HCT116 (cell line): ENCODE measurements at regions not wholly inside any gene's neighbourhood (a gene's known extent, or its start where the extent isn't known, plus 50 kb on each side); places are given as distances from the start of the nearest gene placed in this dataset.
"Not testable (repeated sequence)": the region's sequence is repeated elsewhere in the genome, so short reads cannot be mapped to it uniquely, and the experiment has no call there.

Experiments used
- ATAC-seq: fragments of 200-7000 bp; cut with Tn5 transposase; 2 replicates; pipeline ENCODE4 v1.9.1; 2020; ENCODE audit warnings: mild to moderate bottlenecking, moderate library complexity
- BruUV-seq: library from RNA; stranded (reverse); fragments of 400-500 nt; replicated peaks from 2 replicates; lab custom pipeline; 2021; lab: Mats Ljungman, UMichigan
- CTCF ChIA-PET: fragments of 300-600 bp; sonication (Branson Sonifier 250); formaldehyde crosslinking; loops from one replicate; lab custom pipeline; 2021; ENCODE audit warnings: antibody characterized with exemption; lab: Charles Lee
- POLR2A ChIA-PET: fragments of 300-600, 350-600 bp; sonication (Branson Sonifier 250); formaldehyde crosslinking; loops from one replicate; lab custom pipeline; 2021; ENCODE audit warnings: antibody characterized with exemption; lab: Charles Lee
- RAD21 ChIA-PET, 2 experiments: fragments of 300-600 bp; sonication (Branson Sonifier 250); formaldehyde crosslinking; loops; one replicate each; lab custom pipeline; 2023; ENCODE audit warnings: low total read pairs in 2 of 2; ENCODE audit not compliant: uncharacterized antibody in 2 of 2, unreplicated experiment in 2 of 2, low non-redundant PET in 1 of 2; lab: Charles Lee
- DNase-seq: peaks from one replicate; pipeline ENCODE4 v3.0.0-alpha.2; 2010; ENCODE audit warnings: low read depth, low spot score
- H2AFZ ChIP-seq: fragments of 200-600 bp; shearing (Covaris generic), sonication (generic); 2 replicates; pipeline ENCODE4 v1.6.1; 2017; ENCODE audit warnings: low read depth, mixed run types, mixed read lengths, antibody characterized with exemption, low read length; ENCODE audit not compliant: poor library complexity, severe bottlenecking
- H3K27ac ChIP-seq: 2 replicates; pipeline ENCODE4 v1.5.1; 2012; ENCODE audit warnings: low read depth, low read length
- H3K27me3 ChIP-seq: fragments of 200-600 bp; sonication (generic); 2 replicates; pipeline ENCODE4 v1.6.1; 2016; ENCODE audit warnings: mixed run types, low read length, mixed read lengths; ENCODE audit not compliant: insufficient read depth
- H3K36me3 ChIP-seq, 2 experiments: fragments of 200-500 bp in 1 of 2; fragments of 200-600 bp in 1 of 2; sonication (Bioruptor generic) in 1 of 2; sonication (generic) in 1 of 2; 2 replicates each; pipeline versions ENCODE4 v1.5.1 to v1.6.1; 2014 to 2016; ENCODE audit warnings: low read length in 2 of 2, inconsistent platforms in 1 of 2, mixed read lengths in 1 of 2, mixed run types in 1 of 2; ENCODE audit not compliant: insufficient read depth in 2 of 2, control insufficient read depth in 1 of 2
- H3K4me1 ChIP-seq, 2 experiments: fragments of 200-600 bp in 1 of 2; sonication (generic) in 1 of 2; 2 replicates each; pipeline versions ENCODE4 v1.5.1 to v1.6.1; 2012 to 2017; ENCODE audit warnings: low read length in 2 of 2, inconsistent platforms in 1 of 2, mild to moderate bottlenecking in 1 of 2, mixed read lengths in 1 of 2, mixed run types in 1 of 2, moderate library complexity in 1 of 2; ENCODE audit not compliant: insufficient read depth in 2 of 2, control insufficient read depth in 1 of 2
- H3K4me2 ChIP-seq: fragments of 200-600 bp; sonication (generic); 2 replicates; pipeline ENCODE4 v1.6.1; 2017; ENCODE audit warnings: mixed run types, low read length, mixed read lengths
- H3K4me3 ChIP-seq, 2 experiments: fragments of 200-600 bp in 1 of 2; sonication (generic) in 1 of 2; replicated peaks in 1 of 2; 2 replicates each; pipeline ENCODE4 v1.5.1; 2011 to 2016; ENCODE audit warnings: low read length in 2 of 2, control low read depth in 1 of 2, low read depth in 1 of 2, mild to moderate bottlenecking in 1 of 2, mixed read lengths in 1 of 2, mixed run types in 1 of 2
- H3K79me2 ChIP-seq: fragments of 200-600 bp; sonication (generic); 2 replicates; pipeline ENCODE4 v1.6.1; 2017; ENCODE audit warnings: mild to moderate bottlenecking, mixed run types, low read length, moderate library complexity, mixed read lengths; ENCODE audit not compliant: insufficient read depth
- H3K9ac ChIP-seq: fragments of 200-600 bp; sonication (generic); 2 replicates; pipeline ENCODE4 v1.6.1; 2016; ENCODE audit warnings: low read length, mixed read lengths
- H3K9me2 ChIP-seq: fragments of 200-600 bp; sonication (generic), shearing (Covaris generic); 2 replicates; pipeline ENCODE4 v1.6.1; 2017; ENCODE audit warnings: mixed run types, mild to moderate bottlenecking, moderate library complexity; ENCODE audit not compliant: insufficient read depth
- H3K9me3 ChIP-seq, 2 experiments: fragments of 200-500 bp in 1 of 2; fragments of 200-600 bp in 1 of 2; sonication (Bioruptor generic) in 1 of 2; sonication (generic) in 1 of 2; 2 replicates each; pipeline ENCODE4 v1.6.1; 2014 to 2017; ENCODE audit warnings: low read length in 2 of 2, mixed read lengths in 2 of 2, inconsistent platforms in 1 of 2, low read depth in 1 of 2, mild to moderate bottlenecking in 1 of 2, mixed run types in 1 of 2, moderate library complexity in 1 of 2; ENCODE audit not compliant: control insufficient read depth in 1 of 2, insufficient read depth in 1 of 2
- H4K20me1 ChIP-seq: fragments of 200-600 bp; sonication (generic), shearing (Covaris generic); 2 replicates; pipeline ENCODE4 v1.6.1; 2017; ENCODE audit warnings: mixed run types, mild to moderate bottlenecking, moderate library complexity; ENCODE audit not compliant: insufficient read depth
- POLR2A ChIP-seq: IDR thresholded peaks from 2 replicates; pipeline ENCODE4 v1.7.0; 2011; ENCODE audit warnings: borderline replicate concordance; ENCODE audit not compliant: insufficient read depth, insufficient read length; ENCODE audit errors: extremely low read depth
- intact Hi-C: fragments of 100-400 bp; cut with micrococcal nuclease; formaldehyde crosslinking; loops from 2 replicates; pipeline ENCODE4 v1.10.0; 2022
- TF ChIP-seq, protein P1 (sequence below), 3 experiments: fragments of 200-600 bp in 1 of 3; sonication (generic) in 1 of 3; IDR thresholded peaks in 2 of 3; conservative IDR thresholded peaks in 1 of 3; 2 replicates each; pipeline ENCODE4 v1.5.1; 2012 to 2017; ENCODE audit warnings: low read depth in 2 of 3, low read length in 2 of 3, antibody characterized with exemption in 1 of 3, borderline replicate concordance in 1 of 3, control low read depth in 1 of 3, mild to moderate bottlenecking in 1 of 3, mixed read lengths in 1 of 3, mixed run types in 1 of 3, moderate library complexity in 1 of 3; ENCODE audit not compliant: insufficient read depth in 1 of 3

DNA sequence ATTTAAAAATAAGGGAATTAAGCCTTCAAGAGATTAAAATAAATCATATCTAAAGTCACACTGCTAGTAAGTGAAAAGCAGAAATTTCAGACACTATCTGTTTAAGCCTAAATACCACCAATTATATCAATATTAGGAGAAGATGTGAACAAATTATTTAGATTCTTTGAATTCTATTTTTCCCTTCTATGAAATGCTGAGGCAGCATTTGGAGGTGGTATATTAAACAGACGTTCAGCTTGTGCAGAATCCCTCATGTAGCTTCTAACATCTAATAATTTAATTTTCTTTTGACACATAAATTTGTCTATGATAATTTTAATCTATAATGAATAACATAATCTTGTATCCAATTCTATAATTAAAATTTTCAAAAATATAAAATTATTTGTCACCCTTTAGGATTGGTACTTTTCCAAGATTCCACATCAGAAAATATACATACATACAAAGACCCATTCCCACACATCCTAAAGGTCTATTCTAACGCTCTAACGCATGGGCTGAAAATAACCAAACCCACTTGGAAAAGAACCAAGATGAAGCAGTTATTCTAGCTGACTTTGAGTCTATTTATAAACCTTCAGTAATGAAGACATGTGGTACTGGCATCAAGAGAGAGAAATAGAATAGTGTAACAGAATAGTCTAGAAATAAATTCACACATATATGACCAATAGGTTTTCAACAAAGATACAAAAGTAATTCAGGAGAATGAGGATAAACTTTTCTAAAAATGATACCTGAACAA is 751.8 kb downstream of the GALC start:
- Histone ChIP-seq H3K9me2 (no peaks in the 10 kb centered on the region), H3K27ac (no peak overlapping the region), H3K4me2 (no peak overlapping the region), H2AFZ (no peak overlapping the region), H4K20me1 (no peaks in the 10 kb centered on the region)
- intact Hi-C loops: no loop called here
- RAD21 ChIA-PET: no interaction called here
- DNase-seq: no peak
- no peak for TF ChIP-seq POLR2A
- TF ChIP-seq, protein P1, sequence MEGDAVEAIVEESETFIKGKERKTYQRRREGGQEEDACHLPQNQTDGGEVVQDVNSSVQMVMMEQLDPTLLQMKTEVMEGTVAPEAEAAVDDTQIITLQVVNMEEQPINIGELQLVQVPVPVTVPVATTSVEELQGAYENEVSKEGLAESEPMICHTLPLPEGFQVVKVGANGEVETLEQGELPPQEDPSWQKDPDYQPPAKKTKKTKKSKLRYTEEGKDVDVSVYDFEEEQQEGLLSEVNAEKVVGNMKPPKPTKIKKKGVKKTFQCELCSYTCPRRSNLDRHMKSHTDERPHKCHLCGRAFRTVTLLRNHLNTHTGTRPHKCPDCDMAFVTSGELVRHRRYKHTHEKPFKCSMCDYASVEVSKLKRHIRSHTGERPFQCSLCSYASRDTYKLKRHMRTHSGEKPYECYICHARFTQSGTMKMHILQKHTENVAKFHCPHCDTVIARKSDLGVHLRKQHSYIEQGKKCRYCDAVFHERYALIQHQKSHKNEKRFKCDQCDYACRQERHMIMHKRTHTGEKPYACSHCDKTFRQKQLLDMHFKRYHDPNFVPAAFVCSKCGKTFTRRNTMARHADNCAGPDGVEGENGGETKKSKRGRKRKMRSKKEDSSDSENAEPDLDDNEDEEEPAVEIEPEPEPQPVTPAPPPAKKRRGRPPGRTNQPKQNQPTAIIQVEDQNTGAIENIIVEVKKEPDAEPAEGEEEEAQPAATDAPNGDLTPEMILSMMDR (IDR thresholded peaks at IDR 0.05 in 2 of 3, conservative IDR thresholded peaks at IDR 0.05 in 1 of 3; ENCODE audit: borderline replicate concordance in 1 of 3, insufficient read depth in 1 of 3, low read depth in 2 of 3, low read length in 2 of 3): no peak
- TF ChIP-seq, all 23 proteins: peak for 0
- ChIA-PET POLR2A (no interaction called here), CTCF (no interaction called here)
- no peak overlapping the region for H3K4me3 ChIP-seq
- H3K27me3 ChIP-seq: no peaks in the 10 kb centered on the region
- H3K9ac ChIP-seq: no peak overlapping the region
- no peaks in the 10 kb centered on the region for H3K4me1 ChIP-seq
- no peaks in the 10 kb centered on the region for H3K36me3 ChIP-seq
- no TSS peak for BruUV-seq
- no peak for ATAC-seq
- no peaks in the 10 kb centered on the region for H3K79me2 ChIP-seq
- peaks cover 0 to 17% of the 10 kb centered on the region in 2 experiments; a peak in 2 of 4 replicates for H3K9me3 ChIP-seq

DNA sequence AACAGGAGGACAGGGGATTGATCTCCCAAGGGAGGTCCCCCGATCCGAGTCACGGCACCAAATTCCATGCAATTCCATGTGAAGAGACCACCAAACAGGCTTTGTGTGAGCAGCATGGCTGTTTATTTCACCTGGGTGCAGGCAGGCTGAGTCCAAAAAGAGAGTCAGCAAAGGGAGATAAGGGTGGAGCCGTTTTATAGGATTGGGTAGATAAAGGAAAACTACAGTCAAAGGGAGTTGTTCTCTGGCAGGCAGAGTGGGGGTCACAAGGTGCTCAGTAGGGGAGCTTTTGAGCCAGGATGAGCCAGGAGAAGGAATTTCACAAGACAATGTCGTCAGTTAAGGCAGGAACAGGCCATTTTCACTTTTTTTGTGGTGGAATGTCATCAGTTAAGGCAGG is 752.7 kb downstream of the GALC start:
- BruUV-seq, H3K9ac ChIP-seq, H3K9me2 ChIP-seq, intact Hi-C loops, ATAC-seq, H4K20me1 ChIP-seq, H3K27ac ChIP-seq, H3K27me3 ChIP-seq, H3K79me2 ChIP-seq, CTCF ChIA-PET, H3K36me3 ChIP-seq, H3K4me3 ChIP-seq, DNase-seq, H3K4me1 ChIP-seq, H3K4me2 ChIP-seq, H2AFZ ChIP-seq, POLR2A ChIA-PET, RAD21 ChIA-PET: not testable (repeated sequence)
- peaks cover 0 to 11% of the 10 kb centered on the region in 2 experiments; a peak in 2 of 4 replicates for H3K9me3 ChIP-seq
